ENCODE measurements at regions not wholly inside any gene's neighbourhood (a gene's known extent, or its start where the extent isn't known, plus 50 kb on each side); places are given as distances from the start of the nearest gene placed in this dataset.

GRCh38 chr3:5317557-5317956 is 130.1 kb downstream of the EDEM1 start:
- TF ChIP-seq, protein P1, sequence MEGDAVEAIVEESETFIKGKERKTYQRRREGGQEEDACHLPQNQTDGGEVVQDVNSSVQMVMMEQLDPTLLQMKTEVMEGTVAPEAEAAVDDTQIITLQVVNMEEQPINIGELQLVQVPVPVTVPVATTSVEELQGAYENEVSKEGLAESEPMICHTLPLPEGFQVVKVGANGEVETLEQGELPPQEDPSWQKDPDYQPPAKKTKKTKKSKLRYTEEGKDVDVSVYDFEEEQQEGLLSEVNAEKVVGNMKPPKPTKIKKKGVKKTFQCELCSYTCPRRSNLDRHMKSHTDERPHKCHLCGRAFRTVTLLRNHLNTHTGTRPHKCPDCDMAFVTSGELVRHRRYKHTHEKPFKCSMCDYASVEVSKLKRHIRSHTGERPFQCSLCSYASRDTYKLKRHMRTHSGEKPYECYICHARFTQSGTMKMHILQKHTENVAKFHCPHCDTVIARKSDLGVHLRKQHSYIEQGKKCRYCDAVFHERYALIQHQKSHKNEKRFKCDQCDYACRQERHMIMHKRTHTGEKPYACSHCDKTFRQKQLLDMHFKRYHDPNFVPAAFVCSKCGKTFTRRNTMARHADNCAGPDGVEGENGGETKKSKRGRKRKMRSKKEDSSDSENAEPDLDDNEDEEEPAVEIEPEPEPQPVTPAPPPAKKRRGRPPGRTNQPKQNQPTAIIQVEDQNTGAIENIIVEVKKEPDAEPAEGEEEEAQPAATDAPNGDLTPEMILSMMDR (IDR thresholded peaks at IDR 0.05), result no peak
- TF ChIP-seq, protein P2, sequence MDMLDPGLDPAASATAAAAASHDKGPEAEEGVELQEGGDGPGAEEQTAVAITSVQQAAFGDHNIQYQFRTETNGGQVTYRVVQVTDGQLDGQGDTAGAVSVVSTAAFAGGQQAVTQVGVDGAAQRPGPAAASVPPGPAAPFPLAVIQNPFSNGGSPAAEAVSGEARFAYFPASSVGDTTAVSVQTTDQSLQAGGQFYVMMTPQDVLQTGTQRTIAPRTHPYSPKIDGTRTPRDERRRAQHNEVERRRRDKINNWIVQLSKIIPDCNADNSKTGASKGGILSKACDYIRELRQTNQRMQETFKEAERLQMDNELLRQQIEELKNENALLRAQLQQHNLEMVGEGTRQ (IDR thresholded peaks at IDR 0.05), result no peak
- TF ChIP-seq RAD21 (conservative IDR thresholded peaks at IDR 0.05 in 1 of 2, IDR thresholded peaks at IDR 0.05 in 1 of 2) (no peak), CEBPB (IDR thresholded peaks at IDR 0.05) (no peak), POLR2A (IDR thresholded peaks at IDR 0.05; ENCODE audit: low read length) (no peak), KDM1A (IDR thresholded peaks at IDR 0.05; ENCODE audit: low read depth) (no peak), ZFP36 (IDR thresholded peaks at IDR 0.05; ENCODE audit: borderline replicate concordance, partially characterized antibody) (no peak), HDAC2 (IDR thresholded peaks at IDR 0.05) (no peak), HOXB13 (CRISPR knock-in tag; IDR thresholded peaks at IDR 0.05; ENCODE audit: low read depth) (no peak)
- TF ChIP-seq, protein P3, sequence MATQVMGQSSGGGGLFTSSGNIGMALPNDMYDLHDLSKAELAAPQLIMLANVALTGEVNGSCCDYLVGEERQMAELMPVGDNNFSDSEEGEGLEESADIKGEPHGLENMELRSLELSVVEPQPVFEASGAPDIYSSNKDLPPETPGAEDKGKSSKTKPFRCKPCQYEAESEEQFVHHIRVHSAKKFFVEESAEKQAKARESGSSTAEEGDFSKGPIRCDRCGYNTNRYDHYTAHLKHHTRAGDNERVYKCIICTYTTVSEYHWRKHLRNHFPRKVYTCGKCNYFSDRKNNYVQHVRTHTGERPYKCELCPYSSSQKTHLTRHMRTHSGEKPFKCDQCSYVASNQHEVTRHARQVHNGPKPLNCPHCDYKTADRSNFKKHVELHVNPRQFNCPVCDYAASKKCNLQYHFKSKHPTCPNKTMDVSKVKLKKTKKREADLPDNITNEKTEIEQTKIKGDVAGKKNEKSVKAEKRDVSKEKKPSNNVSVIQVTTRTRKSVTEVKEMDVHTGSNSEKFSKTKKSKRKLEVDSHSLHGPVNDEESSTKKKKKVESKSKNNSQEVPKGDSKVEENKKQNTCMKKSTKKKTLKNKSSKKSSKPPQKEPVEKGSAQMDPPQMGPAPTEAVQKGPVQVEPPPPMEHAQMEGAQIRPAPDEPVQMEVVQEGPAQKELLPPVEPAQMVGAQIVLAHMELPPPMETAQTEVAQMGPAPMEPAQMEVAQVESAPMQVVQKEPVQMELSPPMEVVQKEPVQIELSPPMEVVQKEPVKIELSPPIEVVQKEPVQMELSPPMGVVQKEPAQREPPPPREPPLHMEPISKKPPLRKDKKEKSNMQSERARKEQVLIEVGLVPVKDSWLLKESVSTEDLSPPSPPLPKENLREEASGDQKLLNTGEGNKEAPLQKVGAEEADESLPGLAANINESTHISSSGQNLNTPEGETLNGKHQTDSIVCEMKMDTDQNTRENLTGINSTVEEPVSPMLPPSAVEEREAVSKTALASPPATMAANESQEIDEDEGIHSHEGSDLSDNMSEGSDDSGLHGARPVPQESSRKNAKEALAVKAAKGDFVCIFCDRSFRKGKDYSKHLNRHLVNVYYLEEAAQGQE (IDR thresholded peaks at IDR 0.05), result no peak
- TF ChIP-seq, protein P4, sequence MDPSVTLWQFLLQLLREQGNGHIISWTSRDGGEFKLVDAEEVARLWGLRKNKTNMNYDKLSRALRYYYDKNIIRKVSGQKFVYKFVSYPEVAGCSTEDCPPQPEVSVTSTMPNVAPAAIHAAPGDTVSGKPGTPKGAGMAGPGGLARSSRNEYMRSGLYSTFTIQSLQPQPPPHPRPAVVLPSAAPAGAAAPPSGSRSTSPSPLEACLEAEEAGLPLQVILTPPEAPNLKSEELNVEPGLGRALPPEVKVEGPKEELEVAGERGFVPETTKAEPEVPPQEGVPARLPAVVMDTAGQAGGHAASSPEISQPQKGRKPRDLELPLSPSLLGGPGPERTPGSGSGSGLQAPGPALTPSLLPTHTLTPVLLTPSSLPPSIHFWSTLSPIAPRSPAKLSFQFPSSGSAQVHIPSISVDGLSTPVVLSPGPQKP (IDR thresholded peaks at IDR 0.05; ENCODE audit: low read depth, low read length), result no peak

Measured in A549 (cell line).